ENCODE measurements at regions not wholly inside any gene's neighbourhood (a gene's known extent, or its start where the extent isn't known, plus 50 kb on each side); places are given as distances from the start of the nearest gene placed in this dataset.

GRCh38 chr4:30473225-30473624 lies 246.9 kb upstream of the PCDH7 start:
- intact Hi-C loops (cut with micrococcal nuclease): no loop called here
- H3K9ac ChIP-seq (ENCODE audit: low read length): no peak overlapping the region
- POLR2A ChIA-PET: no interaction called here
- no TSS peak for BruUV-seq (replicated peaks)
- no peak for TF ChIP-seq SP1 (IDR thresholded peaks at IDR 0.05; ENCODE audit: low read depth)
- no peak for TF ChIP-seq TCF7L2 (IDR thresholded peaks at IDR 0.05; ENCODE audit: borderline replicate concordance, extremely low read depth, insufficient read depth, insufficient read length)
- no peak for TF ChIP-seq ZBTB33 (IDR thresholded peaks at IDR 0.05; ENCODE audit: extremely low read depth, insufficient replicate concordance, low read length)
- TF ChIP-seq ZNF274 (IDR thresholded peaks at IDR 0.05; ENCODE audit: low read depth, low read length): no peak
- TF ChIP-seq YY1 (IDR thresholded peaks at IDR 0.05; ENCODE audit: extremely low read depth, insufficient replicate concordance, low read depth, low read length): no peak
- no peak for TF ChIP-seq ATF3 (IDR thresholded peaks at IDR 0.05)
- TF ChIP-seq SIN3A (IDR thresholded peaks at IDR 0.05; ENCODE audit: low read depth): no peak
- TF ChIP-seq POLR2AphosphoS5 (IDR thresholded peaks at IDR 0.05; ENCODE audit: low read depth, low read length): no peak
- TF ChIP-seq EZH2phosphoT487 (IDR thresholded peaks at IDR 0.05; ENCODE audit: borderline replicate concordance): no peak
- TF ChIP-seq CEBPB (IDR thresholded peaks at IDR 0.05; ENCODE audit: low read depth): no peak
- no peak for TF ChIP-seq EZH2 (IDR thresholded peaks at IDR 0.05)
- no peak for TF ChIP-seq CBX3 (IDR thresholded peaks at IDR 0.05; ENCODE audit: low read depth)
- no peak for TF ChIP-seq JUND (IDR thresholded peaks at IDR 0.05)
- TF ChIP-seq RAD21 (IDR thresholded peaks at IDR 0.05; ENCODE audit: low read depth): no peak
- no peak for TF ChIP-seq MAX (IDR thresholded peaks at IDR 0.05)
- no peak for TF ChIP-seq REST (IDR thresholded peaks at IDR 0.05; ENCODE audit: low read depth)
- H3K27me3 ChIP-seq (ENCODE audit: insufficient read depth, low read length): no peaks in the 10 kb centered on the region
- no peaks in the 10 kb centered on the region for H3K79me2 ChIP-seq (ENCODE audit: insufficient read depth, low read length)
- H3K9me2 ChIP-seq (ENCODE audit: insufficient read depth): no peaks in the 10 kb centered on the region
- H3K27ac ChIP-seq (ENCODE audit: low read depth, low read length): no peak overlapping the region
- H3K4me3 ChIP-seq (replicated peaks in 1 of 2; ENCODE audit: low read depth in 1 of 2, low read length in 2 of 2): no peak overlapping the region
- H4K20me1 ChIP-seq (ENCODE audit: insufficient read depth): no peaks in the 10 kb centered on the region
- ATAC-seq (no peak), DNase-seq (ENCODE audit: low read depth, low spot score) (no peak)
- no peak overlapping the region for H2AFZ ChIP-seq (ENCODE audit: low read depth, low read length, poor library complexity, severe bottlenecking)
- no peaks in the 10 kb centered on the region for H3K9me3 ChIP-seq (ENCODE audit: control insufficient read depth in 1 of 2, insufficient read depth in 1 of 2, low read depth in 1 of 2, low read length in 2 of 2)
- RAD21 ChIA-PET (ENCODE audit: low non-redundant PET in 1 of 2, low total read pairs in 2 of 2, uncharacterized antibody in 2 of 2, unreplicated experiment in 2 of 2): no interaction called here
- H3K36me3 ChIP-seq (ENCODE audit: control insufficient read depth in 1 of 2, insufficient read depth in 2 of 2, low read length in 2 of 2): no peaks in the 10 kb centered on the region
- no peaks in the 10 kb centered on the region for H3K4me1 ChIP-seq (ENCODE audit: control insufficient read depth in 1 of 2, insufficient read depth in 2 of 2, low read length in 2 of 2)
- H3K4me2 ChIP-seq (ENCODE audit: low read length): no peak overlapping the region
- CTCF ChIA-PET: no interaction called here

Data from HCT116 (cell line).